ENCODE measurements at regions not wholly inside any gene's neighbourhood (a gene's known extent, or its start where the extent isn't known, plus 50 kb on each side); places are given as distances from the start of the nearest gene placed in this dataset.

GRCh38 chr1:4084896-4085295 is 184.8 kb upstream of the C1orf174 start:
- H3K36me3 ChIP-seq: no peaks in the 10 kb centered on the region
- peaks cover 4% of the 10 kb centered on the region for H3K27me3 ChIP-seq (ENCODE audit: low read depth)
- no peak overlapping the region for H3K27ac ChIP-seq
- H3K4me1 ChIP-seq: no peaks in the 10 kb centered on the region
- no peak overlapping the region for H3K4me3 ChIP-seq
- no peak for TF ChIP-seq CTCF (IDR thresholded peaks at IDR 0.05)
- no peaks in the 10 kb centered on the region for H3K9me3 ChIP-seq
- intact Hi-C loops (cut with DNase I): no loop called here
- ATAC-seq (no peak), DNase-seq (no peak)

- H3K4me3 ChIP-seq: no peak overlapping the region
- DNase-seq: no peak
- intact Hi-C loops (cut with DNase I): no loop called here
Observed at GRCh38 chr1:4085546-4085945, 185.5 kb upstream of the C1orf174 start.

GRCh38 chr1:4086085-4086850 is 186.2 kb upstream of the C1orf174 start:
- H3K4me1 ChIP-seq: no peaks in the 10 kb centered on the region
- H3K9me3 ChIP-seq: no peaks in the 10 kb centered on the region
- no peaks in the 10 kb centered on the region for H3K36me3 ChIP-seq
- H3K27ac ChIP-seq: no peak overlapping the region
- peaks cover 6% of the 10 kb centered on the region for H3K27me3 ChIP-seq (ENCODE audit: low read depth)
- ATAC-seq (no peak), DNase-seq (no peak)
- intact Hi-C loops (cut with DNase I): no loop called here
- no peak overlapping the region for H3K4me3 ChIP-seq
- TF ChIP-seq CTCF (IDR thresholded peaks at IDR 0.05): no peak

More at GRCh38 chr1:4085546-4085945, 185.5 kb upstream of the C1orf174 start:
- peaks cover 6% of the 10 kb centered on the region for H3K27me3 ChIP-seq (ENCODE audit: low read depth)
- no peak for ATAC-seq
- no peaks in the 10 kb centered on the region for H3K9me3 ChIP-seq
- no peak overlapping the region for H3K27ac ChIP-seq
- H3K36me3 ChIP-seq: no peaks in the 10 kb centered on the region
- H3K4me1 ChIP-seq: no peaks in the 10 kb centered on the region
- TF ChIP-seq CTCF (IDR thresholded peaks at IDR 0.05): no peak

GRCh38 chr1:4086921-4087320 is 186.8 kb upstream of the C1orf174 start:
- Histone ChIP-seq H3K27me3 (ENCODE audit: low read depth) (peaks cover 6% of the 10 kb centered on the region), H3K9me3 (no peaks in the 10 kb centered on the region), H3K36me3 (no peaks in the 10 kb centered on the region), H3K4me3 (no peak overlapping the region), H3K27ac (no peak overlapping the region), H3K4me1 (no peaks in the 10 kb centered on the region)
- intact Hi-C loops (cut with DNase I): no loop called here
- ATAC-seq (no peak), DNase-seq (no peak)
- TF ChIP-seq CTCF (IDR thresholded peaks at IDR 0.05): no peak

- H3K27me3 ChIP-seq (ENCODE audit: low read depth): peaks cover 6% of the 10 kb centered on the region
- no peak overlapping the region for H3K4me3 ChIP-seq
- H3K27ac ChIP-seq: no peak overlapping the region
- no peak for TF ChIP-seq CTCF (IDR thresholded peaks at IDR 0.05)
- no peaks in the 10 kb centered on the region for H3K36me3 ChIP-seq
- intact Hi-C loops (cut with DNase I): no loop called here
- ATAC-seq (no peak), DNase-seq (no peak)
- no peaks in the 10 kb centered on the region for H3K4me1 ChIP-seq
- H3K9me3 ChIP-seq: no peaks in the 10 kb centered on the region
Observed at GRCh38 chr1:4087530-4088420, 187.7 kb upstream of the C1orf174 start.

Measured in lower lobe of right lung (tissue), 2 donors.